ENCODE measurements at regions not wholly inside any gene's neighbourhood (a gene's known extent, or its start where the extent isn't known, plus 50 kb on each side); places are given as distances from the start of the nearest gene placed in this dataset.

GRCh38 chr5:100708645-100709171, 173.5 kb downstream of the FAM174A start:
- no peak overlapping the region for H3K23ac ChIP-seq (ENCODE audit: insufficient read length)
- no peak overlapping the region for H2AFZ ChIP-seq (ENCODE audit: low read length)
- H3K9me3 ChIP-seq (ENCODE audit: insufficient read depth in 2 of 2, low read depth in 1 of 2, low read length in 1 of 2), result no peaks in the 10 kb centered on the region
- H3K4me2 ChIP-seq (ENCODE audit: insufficient read depth in 1 of 2, low read depth in 2 of 2, low read length in 2 of 2), result no peak overlapping the region
- H4K20me1 ChIP-seq (replicated peaks in 1 of 2; ENCODE audit: control insufficient read depth in 1 of 2, insufficient read depth in 2 of 2, low read length in 2 of 2), result no peaks in the 10 kb centered on the region
- FAIRE-seq, result no peak
- ChIA-PET POLR2A (ENCODE audit: partially characterized antibody) (no interaction called here), CTCF (ENCODE audit: partially characterized antibody) (interaction anchor here (0.6 to 1.7 kb wide), 3 partner anchors 11 to 463 kb away, joined by 3 to 7 read pairs (median 3); no protein-coding TSS in a partner anchor)
- no peak overlapping the region for H3K18ac ChIP-seq (ENCODE audit: extremely low read depth, low read length)
- H3K14ac ChIP-seq (ENCODE audit: insufficient read length), result no peak overlapping the region
- H3K4me1 ChIP-seq (replicated peaks in 1 of 4; ENCODE audit: control insufficient read depth in 3 of 4, insufficient read depth in 4 of 4, low read length in 3 of 4), result no peaks in the 10 kb centered on the region
- no peak overlapping the region for H3K27ac ChIP-seq (ENCODE audit: low read depth, low read length)
- H2BK15ac ChIP-seq (ENCODE audit: low read length), result no peak overlapping the region
- no peak for TF ChIP-seq E2F6 (IDR thresholded peaks at IDR 0.05)
- TF ChIP-seq MAFK (IDR thresholded peaks at IDR 0.05; ENCODE audit: low read depth, low read length), result no peak
- TF ChIP-seq ASH2L (IDR thresholded peaks at IDR 0.05; ENCODE audit: low read length), result no peak
- no peak for TF ChIP-seq TEAD4 (IDR thresholded peaks at IDR 0.05; ENCODE audit: low read depth, low read length)
- TF ChIP-seq EGR1 (IDR thresholded peaks at IDR 0.05; ENCODE audit: borderline replicate concordance, low read depth, low read length), result no peak
- TF ChIP-seq, protein P1, sequence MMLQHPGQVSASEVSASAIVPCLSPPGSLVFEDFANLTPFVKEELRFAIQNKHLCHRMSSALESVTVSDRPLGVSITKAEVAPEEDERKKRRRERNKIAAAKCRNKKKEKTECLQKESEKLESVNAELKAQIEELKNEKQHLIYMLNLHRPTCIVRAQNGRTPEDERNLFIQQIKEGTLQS (IDR thresholded peaks at IDR 0.05; ENCODE audit: insufficient read depth, low read depth, low read length), result no peak
- no peak for TF ChIP-seq EP300 (IDR thresholded peaks at IDR 0.05; ENCODE audit: borderline replicate concordance in 1 of 2, low read depth in 2 of 2, low read length in 2 of 2)
- TF ChIP-seq HDAC6 (IDR thresholded peaks at IDR 0.05; ENCODE audit: low read depth, low read length), result no peak
- no peaks in the 10 kb centered on the region for H3K79me2 ChIP-seq (ENCODE audit: control insufficient read depth in 1 of 2, insufficient read depth in 2 of 2, low read length in 2 of 2)
- no peak overlapping the region for H2AK5ac ChIP-seq (ENCODE audit: low read depth, low read length)
- H4K91ac ChIP-seq (replicated peaks; ENCODE audit: insufficient read length, low read length), result no peak overlapping the region
- no peak overlapping the region for H3K4me3 ChIP-seq (ENCODE audit: extremely low read depth in 1 of 4, insufficient read depth in 2 of 4, low read depth in 3 of 4, low read length in 4 of 4)
- no peak overlapping the region for H3K9ac ChIP-seq (replicated peaks in 1 of 4; ENCODE audit: extremely low read depth in 1 of 4, low read depth in 3 of 4, low read length in 3 of 4)
- no peaks in the 10 kb centered on the region for H3K27me3 ChIP-seq (replicated peaks in 1 of 4; ENCODE audit: control insufficient read depth in 3 of 4, extremely low read depth in 1 of 4, insufficient read depth in 3 of 4, low read length in 3 of 4)
- no peaks in the 10 kb centered on the region for H3K79me1 ChIP-seq (ENCODE audit: low read depth, low read length)
- H3K36me3 ChIP-seq (ENCODE audit: control insufficient read depth in 2 of 4, insufficient read depth in 4 of 4, low read length in 3 of 4), result no peaks in the 10 kb centered on the region
- H2BK5ac ChIP-seq (ENCODE audit: low read depth, low read length), result no peak overlapping the region
- H4K5ac ChIP-seq (ENCODE audit: insufficient read length, low read depth, low read length), result no peak overlapping the region
- no peak overlapping the region for H3K56ac ChIP-seq (replicated peaks; ENCODE audit: insufficient read length, low read depth, low read length)
- DNase-seq (ENCODE audit: low read depth in 1 of 2, low spot score in 2 of 2), result no peak
- WGBS, 2 experiments (ENCODE audit: extremely low coverage in 1 of 2, insufficient coverage in 1 of 2, insufficient read length in 1 of 2, insufficient replicate concordance in 2 of 2, low coverage in 1 of 2, low lambda C conversion rate in 2 of 2, missing lambda C conversion rate in 1 of 2), result 91% methylated on average over 1 of the region's 1 CpG; no CpG with 5 or more reads in 1 of the 2 experiments
- H2BK12ac ChIP-seq (ENCODE audit: low read depth, low read length), result no peak overlapping the region
- H2BK120ac ChIP-seq (replicated peaks; ENCODE audit: low read depth, low read length), result no peak overlapping the region
- no peaks in the 10 kb centered on the region for H3K23me2 ChIP-seq (ENCODE audit: low read depth, low read length)
- no peak overlapping the region for H2BK20ac ChIP-seq (ENCODE audit: low read length)
- H3K4ac ChIP-seq (replicated peaks; ENCODE audit: insufficient read length, low read depth, low read length), result no peak overlapping the region
- H4K8ac ChIP-seq (ENCODE audit: extremely low read depth, insufficient read depth, low read length), result peak overlapping the region; percentile 85; the same call in 1 of the 2 replicates

All from H1 (cell line).